GM12873 (cell line): ENCODE measurements at regions not wholly inside any gene's neighbourhood (a gene's known extent, or its start where the extent isn't known, plus 50 kb on each side); places are given as distances from the start of the nearest gene placed in this dataset.

Experiments
- TF ChIP-seq, protein P1 (sequence below): IDR thresholded peaks from 2 replicates; pipeline ENCODE4 v1.5.1; 2012; ENCODE audit warnings: low read depth, mild to moderate bottlenecking, moderate library complexity, low read length, control low read depth; ENCODE audit not compliant: insufficient read depth; ENCODE audit errors: missing control alignments

DNA sequence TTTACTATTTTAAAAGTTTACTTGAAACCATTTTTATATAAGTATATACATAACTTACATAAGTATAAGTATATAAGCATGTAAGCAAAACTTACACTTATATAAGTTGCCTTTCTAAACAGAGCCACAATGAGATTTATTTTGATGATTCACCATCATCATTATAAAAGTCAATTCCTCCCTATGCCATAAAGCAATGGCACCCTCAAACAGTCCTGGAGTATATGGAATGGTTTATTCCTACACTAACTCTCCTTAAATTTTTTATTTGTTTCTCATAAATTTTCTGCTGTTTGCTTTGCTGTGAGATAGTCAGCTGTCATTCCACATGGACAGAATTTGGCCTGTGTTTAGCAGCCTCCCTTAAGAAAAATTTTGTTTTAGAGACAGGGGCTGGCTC lies 114.2 kb downstream of the NAB1 start:
- TF ChIP-seq, protein P1, sequence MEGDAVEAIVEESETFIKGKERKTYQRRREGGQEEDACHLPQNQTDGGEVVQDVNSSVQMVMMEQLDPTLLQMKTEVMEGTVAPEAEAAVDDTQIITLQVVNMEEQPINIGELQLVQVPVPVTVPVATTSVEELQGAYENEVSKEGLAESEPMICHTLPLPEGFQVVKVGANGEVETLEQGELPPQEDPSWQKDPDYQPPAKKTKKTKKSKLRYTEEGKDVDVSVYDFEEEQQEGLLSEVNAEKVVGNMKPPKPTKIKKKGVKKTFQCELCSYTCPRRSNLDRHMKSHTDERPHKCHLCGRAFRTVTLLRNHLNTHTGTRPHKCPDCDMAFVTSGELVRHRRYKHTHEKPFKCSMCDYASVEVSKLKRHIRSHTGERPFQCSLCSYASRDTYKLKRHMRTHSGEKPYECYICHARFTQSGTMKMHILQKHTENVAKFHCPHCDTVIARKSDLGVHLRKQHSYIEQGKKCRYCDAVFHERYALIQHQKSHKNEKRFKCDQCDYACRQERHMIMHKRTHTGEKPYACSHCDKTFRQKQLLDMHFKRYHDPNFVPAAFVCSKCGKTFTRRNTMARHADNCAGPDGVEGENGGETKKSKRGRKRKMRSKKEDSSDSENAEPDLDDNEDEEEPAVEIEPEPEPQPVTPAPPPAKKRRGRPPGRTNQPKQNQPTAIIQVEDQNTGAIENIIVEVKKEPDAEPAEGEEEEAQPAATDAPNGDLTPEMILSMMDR: no peak

DNA sequence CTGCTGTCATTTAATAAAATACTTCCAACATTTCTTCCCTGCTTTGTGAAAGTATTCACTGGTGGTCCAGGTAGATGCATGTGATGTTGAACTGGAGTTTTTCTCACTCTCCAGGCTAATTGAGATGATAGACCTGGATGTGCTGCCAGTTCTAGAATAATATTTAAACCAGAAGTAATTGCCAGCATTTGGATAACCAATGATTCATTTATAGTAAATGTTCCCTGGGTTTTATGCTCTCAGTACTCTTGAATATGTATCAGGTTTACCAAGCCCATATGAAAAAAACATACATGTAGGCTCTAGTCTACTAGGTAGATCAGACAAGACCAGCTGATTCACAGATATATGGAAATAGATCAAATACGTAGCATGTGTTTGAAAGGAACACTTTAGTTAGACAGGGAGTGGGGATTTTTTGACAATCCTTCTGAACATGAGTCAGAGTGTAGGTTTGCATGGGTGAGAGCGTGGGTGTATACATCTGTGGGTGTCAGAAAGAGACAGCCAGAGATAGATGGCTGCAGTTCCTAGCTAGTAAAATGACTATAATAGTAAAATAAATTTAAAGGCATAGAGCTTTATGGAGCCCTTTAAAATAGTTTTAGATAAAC lies 115.1 kb downstream of the NAB1 start:
- TF ChIP-seq, protein P1: no peak

DNA sequence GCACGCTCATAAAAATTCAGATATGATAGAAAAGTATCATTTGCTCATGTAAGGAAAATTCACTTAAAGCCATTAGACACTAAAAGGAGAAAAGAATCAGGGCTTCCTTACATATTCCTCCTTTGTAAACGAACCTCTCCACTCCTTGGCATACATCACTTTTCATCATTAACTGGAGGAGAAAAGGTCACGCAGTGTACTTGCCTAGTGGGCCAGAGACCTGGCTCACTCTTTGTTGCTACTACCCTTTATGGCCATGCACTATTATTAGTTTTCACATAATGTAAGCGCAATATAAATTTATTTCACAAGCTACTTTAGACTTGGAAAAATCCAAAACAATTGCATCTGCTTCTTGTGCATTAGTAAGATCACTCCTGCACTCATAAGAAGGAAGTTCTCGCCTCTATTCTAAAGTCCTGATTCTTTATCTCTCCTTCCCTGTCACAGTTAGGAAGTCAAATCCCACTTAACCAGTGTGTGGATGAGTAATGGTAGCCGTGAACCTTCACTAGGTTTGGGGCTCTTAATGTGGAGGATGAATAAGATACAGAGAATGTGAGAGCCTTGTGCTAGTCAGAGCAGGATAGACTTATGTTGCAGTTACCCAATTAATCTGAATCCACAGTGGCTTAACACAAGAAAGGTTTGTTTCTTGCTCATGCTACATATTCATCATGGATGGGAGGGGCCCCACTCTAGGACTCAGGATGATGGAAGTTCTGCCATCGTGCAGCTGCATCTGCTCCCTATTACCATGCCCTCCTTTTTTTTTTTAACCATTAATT lies 115.0 kb upstream of the GLS start:
- TF ChIP-seq, protein P1: no peak

DNA sequence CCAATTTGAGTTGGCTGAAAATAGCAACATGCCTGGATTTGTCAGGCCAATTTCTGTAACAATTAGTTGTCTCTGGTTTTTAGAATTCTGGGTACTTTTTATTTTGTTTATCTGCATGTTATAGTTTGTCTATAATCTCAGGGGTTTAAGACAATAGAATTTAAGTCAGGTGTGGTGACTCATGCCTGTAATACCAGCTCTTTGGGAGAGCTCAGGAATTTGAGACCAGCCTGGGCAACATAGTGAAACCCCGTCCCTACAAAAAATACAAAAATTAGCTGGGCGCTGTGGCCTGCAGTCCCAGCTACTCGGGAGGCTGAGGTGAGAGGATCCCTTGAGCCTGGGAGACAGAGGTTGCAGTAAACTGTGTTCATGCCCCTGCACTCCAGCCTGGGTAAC lies 114.4 kb upstream of the GLS start:
- TF ChIP-seq, protein P1: no peak

DNA sequence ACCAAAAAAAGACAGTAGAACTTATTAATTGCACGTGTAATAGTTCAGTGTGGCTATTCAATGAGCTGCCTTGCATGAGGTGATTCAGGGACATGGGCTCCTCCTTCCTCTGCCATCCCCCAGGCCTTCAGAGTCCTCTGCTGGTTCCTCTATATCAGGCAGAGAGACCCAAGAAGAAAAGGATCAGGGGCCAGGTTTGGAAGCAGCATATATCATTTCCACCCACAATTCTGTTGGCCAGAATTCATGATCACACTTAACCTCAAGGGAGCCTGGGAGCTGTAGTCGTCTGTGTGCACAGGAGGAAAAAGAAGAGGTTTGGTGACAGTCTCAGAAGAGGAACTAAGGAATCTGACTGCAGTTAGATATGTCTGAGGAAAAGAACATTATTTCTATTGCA lies 114.0 kb upstream of the GLS start:
- TF ChIP-seq, protein P1: no peak

DNA sequence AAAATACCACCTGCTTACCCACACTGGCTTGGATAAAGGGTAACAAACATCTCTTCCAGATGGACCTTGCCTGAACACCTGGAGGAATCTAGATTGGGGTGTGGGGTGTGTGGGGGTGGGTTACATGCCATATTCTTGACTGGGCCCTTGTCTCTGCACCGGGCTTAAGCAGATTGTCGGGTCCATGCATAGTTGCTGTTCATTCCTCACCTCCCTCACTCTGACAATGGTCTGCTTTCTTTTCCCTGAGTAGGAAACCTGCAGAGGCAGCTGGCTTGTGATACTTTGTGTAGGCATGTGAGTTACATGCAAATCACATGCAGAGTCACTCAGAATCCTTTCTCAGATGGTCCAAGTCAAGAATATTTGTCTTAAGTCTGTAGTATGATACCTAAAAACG lies 112.8 kb upstream of the GLS start:
- TF ChIP-seq, protein P1: no peak

DNA sequence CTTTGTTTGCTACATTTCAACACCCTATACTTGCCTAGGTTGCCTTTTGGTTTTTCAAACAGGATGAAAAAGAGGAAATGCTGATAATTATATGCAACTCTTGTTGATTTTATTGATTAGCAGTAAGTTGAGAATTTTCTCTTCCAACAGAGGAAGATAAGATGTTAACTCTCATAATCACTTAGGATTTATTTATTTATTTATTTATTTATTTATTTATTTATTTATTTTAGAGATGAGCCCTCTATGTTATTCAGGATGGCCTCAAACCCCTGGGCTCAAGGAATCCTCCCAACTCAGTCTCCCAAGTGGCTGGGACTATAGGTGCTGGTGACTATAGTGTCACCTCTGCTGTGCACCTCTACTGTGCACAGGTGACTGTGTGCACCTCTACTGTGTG lies 111.4 kb upstream of the GLS start:
- TF ChIP-seq, protein P1: no peak
